NT2/D1 (cell line): ENCODE measurements at regions not wholly inside any gene's neighbourhood (a gene's known extent, or its start where the extent isn't known, plus 50 kb on each side); places are given as distances from the start of the nearest gene placed in this dataset.

Experiments used
- DNase-seq: peaks from one replicate; pipeline ENCODE4 v3.0.0-alpha.2; 2011; ENCODE audit warnings: low read depth, low spot score
- H3K27me3 ChIP-seq: 2 replicates; pipeline ENCODE4 v1.6.0; 2011; ENCODE audit warnings: mild to moderate bottlenecking; ENCODE audit not compliant: insufficient read length, insufficient read depth
- H3K36me3 ChIP-seq: 2 replicates; pipeline ENCODE4 v1.6.1; 2011; ENCODE audit warnings: mild to moderate bottlenecking, low read length, mixed read lengths; ENCODE audit not compliant: insufficient read depth, insufficient read length
- H3K4me1 ChIP-seq: 2 replicates; pipeline ENCODE4 v1.5.1; 2011; ENCODE audit not compliant: insufficient read depth, insufficient read length
- H3K4me3 ChIP-seq: 2 replicates; pipeline ENCODE4 v1.5.1; 2011; ENCODE audit warnings: low read depth; ENCODE audit not compliant: insufficient read length
- H3K9ac ChIP-seq: 2 replicates; pipeline ENCODE4 v1.6.0; 2011; ENCODE audit warnings: low read depth; ENCODE audit not compliant: insufficient read length
- H3K9me3 ChIP-seq: 2 replicates; pipeline ENCODE4 v1.5.1; 2011; ENCODE audit warnings: mild to moderate bottlenecking, low read length; ENCODE audit not compliant: insufficient read depth
- SUZ12 ChIP-seq: IDR thresholded peaks from 2 replicates; pipeline ENCODE4 v1.6.1; 2011; ENCODE audit not compliant: insufficient read length, insufficient read depth; ENCODE audit errors: extremely low read depth
- YY1 ChIP-seq: IDR thresholded peaks from 2 replicates; pipeline ENCODE4 v1.6.1; 2011; ENCODE audit not compliant: insufficient read length, insufficient read depth
- ZNF274 ChIP-seq: IDR thresholded peaks from 2 replicates; pipeline ENCODE4 v1.6.1; 2011; ENCODE audit warnings: mild to moderate bottlenecking, low read depth, low read length

GRCh38 chr3:77898621-77899020 is 858.7 kb downstream of the ROBO2 start:
- Histone ChIP-seq H3K4me1 (no peaks in the 10 kb centered on the region), H3K4me3 (no peak overlapping the region), H3K27me3 (no peaks in the 10 kb centered on the region), H3K9ac (no peak overlapping the region), H3K9me3 (peaks cover 8% of the 10 kb centered on the region; the same call in 1 of the 2 replicates), H3K36me3 (no peaks in the 10 kb centered on the region)
- no peak for TF ChIP-seq SUZ12
- no peak for TF ChIP-seq ZNF274
- TF ChIP-seq YY1, result no peak
- no peak for DNase-seq

- H3K27me3 ChIP-seq, result no peaks in the 10 kb centered on the region
- no peaks in the 10 kb centered on the region for H3K36me3 ChIP-seq
- no peak overlapping the region for H3K9ac ChIP-seq
- no peaks in the 10 kb centered on the region for H3K9me3 ChIP-seq
- H3K4me3 ChIP-seq, result no peak overlapping the region
- no peak for DNase-seq
- no peaks in the 10 kb centered on the region for H3K4me1 ChIP-seq
- no peak for TF ChIP-seq YY1
- TF ChIP-seq ZNF274, result no peak
- TF ChIP-seq SUZ12, result no peak
Measured at GRCh38 chr3:77902675-77903074, 862.8 kb downstream of the ROBO2 start.

- H3K4me3 ChIP-seq, result no peak overlapping the region
- H3K4me1 ChIP-seq, result no peaks in the 10 kb centered on the region
- DNase-seq, result no peak
- TF ChIP-seq YY1, result no peak
- no peak for TF ChIP-seq ZNF274
- no peak for TF ChIP-seq SUZ12
- H3K36me3 ChIP-seq, result no peaks in the 10 kb centered on the region
- no peak overlapping the region for H3K9ac ChIP-seq
- H3K9me3 ChIP-seq, result no peaks in the 10 kb centered on the region
- H3K27me3 ChIP-seq, result no peaks in the 10 kb centered on the region
Measured at GRCh38 chr3:77906102-77906709, 866.3 kb downstream of the ROBO2 start.

GRCh38 chr3:77913524-77914174 is 873.8 kb downstream of the ROBO2 start:
- Histone ChIP-seq H3K9me3 (peaks cover 3% of the 10 kb centered on the region; the same call in 1 of the 2 replicates), H3K27me3 (no peaks in the 10 kb centered on the region), H3K9ac (no peak overlapping the region), H3K4me1 (no peaks in the 10 kb centered on the region), H3K36me3 (no peaks in the 10 kb centered on the region), H3K4me3 (no peak overlapping the region)
- DNase-seq, result no peak
- TF ChIP-seq SUZ12, result no peak
- TF ChIP-seq ZNF274, result no peak
- no peak for TF ChIP-seq YY1

- Histone ChIP-seq H3K4me1 (no peaks in the 10 kb centered on the region), H3K4me3 (no peak overlapping the region), H3K9me3 (peaks cover 16% of the 10 kb centered on the region), H3K36me3 (no peaks in the 10 kb centered on the region), H3K9ac (no peak overlapping the region), H3K27me3 (no peaks in the 10 kb centered on the region)
- DNase-seq, result no peak
- TF ChIP-seq YY1, result no peak
- no peak for TF ChIP-seq SUZ12
- TF ChIP-seq ZNF274, result no peak
Measured at GRCh38 chr3:77915336-77915735, 875.4 kb downstream of the ROBO2 start.

GRCh38 chr3:77917225-77917624 is 877.3 kb downstream of the ROBO2 start:
- Histone ChIP-seq H3K9ac (no peak overlapping the region), H3K36me3 (no peaks in the 10 kb centered on the region), H3K9me3 (peaks cover 29% of the 10 kb centered on the region), H3K27me3 (no peaks in the 10 kb centered on the region), H3K4me3 (no peak overlapping the region), H3K4me1 (no peaks in the 10 kb centered on the region)
- peak; percentile 1 for DNase-seq
- no peak for TF ChIP-seq SUZ12
- no peak for TF ChIP-seq ZNF274
- no peak for TF ChIP-seq YY1

GRCh38 chr3:77919244-77919643 is 879.3 kb downstream of the ROBO2 start:
- TF ChIP-seq SUZ12 (no peak), YY1 (no peak), ZNF274 (no peak)
- no peak for DNase-seq
- Histone ChIP-seq H3K9me3 (peaks cover 30% of the 10 kb centered on the region), H3K4me3 (no peak overlapping the region), H3K9ac (no peak overlapping the region), H3K27me3 (no peaks in the 10 kb centered on the region), H3K36me3 (no peaks in the 10 kb centered on the region), H3K4me1 (no peaks in the 10 kb centered on the region)
